ENCODE measurements at regions not wholly inside any gene's neighbourhood (a gene's known extent, or its start where the extent isn't known, plus 50 kb on each side); places are given as distances from the start of the nearest gene placed in this dataset.

DNA sequence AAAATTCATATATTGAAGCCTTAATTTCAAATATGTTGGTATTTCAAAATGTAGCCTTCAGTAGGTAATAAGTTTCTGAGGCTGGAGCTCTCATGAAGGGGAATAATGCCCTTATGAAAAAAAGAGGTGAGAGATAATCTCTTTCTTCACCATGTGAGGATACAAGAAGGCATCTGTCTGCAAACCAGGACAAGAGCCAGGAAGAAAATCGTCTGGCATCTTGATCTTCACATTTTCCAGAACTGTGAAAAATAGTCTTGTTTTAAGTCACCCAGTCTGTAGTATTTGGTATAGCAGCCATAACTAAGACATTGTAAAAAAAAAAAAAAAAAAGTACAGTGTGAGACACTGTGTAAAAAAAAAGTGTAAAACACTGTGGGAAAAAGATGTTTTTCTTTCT, 768.9 kb downstream of the TAF11L14 start:
- H3K27me3 Mint-ChIP-seq (ENCODE audit: low read depth in 3 of 3), result peaks cover 0 to 3% (median 0%) of the 10 kb centered on the region in 3 donors
- no peaks in the 10 kb centered on the region for H3K4me1 Mint-ChIP-seq
- intact Hi-C loops (cut with micrococcal nuclease), result no loop called here
- Histone ChIP-seq H3K27ac (ENCODE audit: low read depth in 1 of 2, low read length in 2 of 2) (no peak overlapping the region), H3K4me3 (replicated peaks in 1 of 3; ENCODE audit: low read depth in 2 of 3, low read length in 3 of 3) (no peak overlapping the region), H3K9ac (ENCODE audit: insufficient read depth, low read length, poor library complexity, severe bottlenecking) (no peak overlapping the region), H3K27me3 (ENCODE audit: control insufficient read depth in 2 of 2, insufficient read depth in 2 of 2, low read length in 2 of 2) (no peaks in the 10 kb centered on the region), H3K36me3 (replicated peaks in 1 of 2; ENCODE audit: control insufficient read depth in 1 of 2, insufficient read depth in 2 of 2, low read length in 2 of 2) (no peaks in the 10 kb centered on the region), H3K4me1 (ENCODE audit: control insufficient read depth in 1 of 2, insufficient read depth in 2 of 2, low read length in 2 of 2) (no peaks in the 10 kb centered on the region), H2AFZ (ENCODE audit: insufficient read depth, low read depth, low read length, poor library complexity, severe bottlenecking) (no peak overlapping the region), H4K20me1 (ENCODE audit: insufficient read depth, low read length) (no peaks in the 10 kb centered on the region), H3K4me2 (replicated peaks; ENCODE audit: extremely low read depth, low read length, poor library complexity, severe bottlenecking) (no peak overlapping the region), H3K9me3 (replicated peaks in 1 of 2; ENCODE audit: control insufficient read depth in 1 of 2, insufficient read depth in 1 of 2, low read length in 2 of 2) (no peaks in the 10 kb centered on the region), H3K79me2 (ENCODE audit: insufficient read depth, low read length) (no peaks in the 10 kb centered on the region)
- 100% methylated on average over 1 of the region's 1 CpG for WGBS (ENCODE audit: insufficient coverage)
- TF ChIP-seq, protein P1, sequence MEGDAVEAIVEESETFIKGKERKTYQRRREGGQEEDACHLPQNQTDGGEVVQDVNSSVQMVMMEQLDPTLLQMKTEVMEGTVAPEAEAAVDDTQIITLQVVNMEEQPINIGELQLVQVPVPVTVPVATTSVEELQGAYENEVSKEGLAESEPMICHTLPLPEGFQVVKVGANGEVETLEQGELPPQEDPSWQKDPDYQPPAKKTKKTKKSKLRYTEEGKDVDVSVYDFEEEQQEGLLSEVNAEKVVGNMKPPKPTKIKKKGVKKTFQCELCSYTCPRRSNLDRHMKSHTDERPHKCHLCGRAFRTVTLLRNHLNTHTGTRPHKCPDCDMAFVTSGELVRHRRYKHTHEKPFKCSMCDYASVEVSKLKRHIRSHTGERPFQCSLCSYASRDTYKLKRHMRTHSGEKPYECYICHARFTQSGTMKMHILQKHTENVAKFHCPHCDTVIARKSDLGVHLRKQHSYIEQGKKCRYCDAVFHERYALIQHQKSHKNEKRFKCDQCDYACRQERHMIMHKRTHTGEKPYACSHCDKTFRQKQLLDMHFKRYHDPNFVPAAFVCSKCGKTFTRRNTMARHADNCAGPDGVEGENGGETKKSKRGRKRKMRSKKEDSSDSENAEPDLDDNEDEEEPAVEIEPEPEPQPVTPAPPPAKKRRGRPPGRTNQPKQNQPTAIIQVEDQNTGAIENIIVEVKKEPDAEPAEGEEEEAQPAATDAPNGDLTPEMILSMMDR (IDR thresholded peaks at IDR 0.05), result no peak
- peaks cover 5 to 16% (median 9%) of the 10 kb centered on the region in 7 donors for H3K9me3 Mint-ChIP-seq
- H3K36me3 Mint-ChIP-seq, result no peaks in the 10 kb centered on the region
- DNase-seq, result no peak
- no peak overlapping the region for H3K27ac Mint-ChIP-seq
- H3K4me3 Mint-ChIP-seq, result no peak overlapping the region

GRCh38 chr5:18403941-18404438, 769.7 kb downstream of the TAF11L14 start:
- Histone ChIP-seq H3K9me3 (replicated peaks in 1 of 2; ENCODE audit: control insufficient read depth in 1 of 2, insufficient read depth in 1 of 2, low read length in 2 of 2) (no peaks in the 10 kb centered on the region), H3K27me3 (ENCODE audit: control insufficient read depth in 2 of 2, insufficient read depth in 2 of 2, low read length in 2 of 2) (no peaks in the 10 kb centered on the region), H3K4me2 (replicated peaks; ENCODE audit: extremely low read depth, low read length, poor library complexity, severe bottlenecking) (no peak overlapping the region), H3K27ac (ENCODE audit: low read depth in 1 of 2, low read length in 2 of 2) (no peak overlapping the region), H4K20me1 (ENCODE audit: insufficient read depth, low read length) (no peaks in the 10 kb centered on the region), H3K36me3 (replicated peaks in 1 of 2; ENCODE audit: control insufficient read depth in 1 of 2, insufficient read depth in 2 of 2, low read length in 2 of 2) (no peaks in the 10 kb centered on the region), H3K9ac (ENCODE audit: insufficient read depth, low read length, poor library complexity, severe bottlenecking) (no peak overlapping the region), H2AFZ (ENCODE audit: insufficient read depth, low read depth, low read length, poor library complexity, severe bottlenecking) (no peak overlapping the region), H3K4me1 (ENCODE audit: control insufficient read depth in 1 of 2, insufficient read depth in 2 of 2, low read length in 2 of 2) (no peaks in the 10 kb centered on the region), H3K79me2 (ENCODE audit: insufficient read depth, low read length) (no peaks in the 10 kb centered on the region), H3K4me3 (replicated peaks in 1 of 3; ENCODE audit: low read depth in 2 of 3, low read length in 3 of 3) (no peak overlapping the region)
- Mint-ChIP-seq H3K27ac (no peak overlapping the region), H3K4me3 (no peak overlapping the region), H3K27me3 (ENCODE audit: low read depth in 3 of 3) (peaks cover 0 to 3% (median 0%) of the 10 kb centered on the region in 3 donors), H3K4me1 (no peaks in the 10 kb centered on the region), H3K36me3 (no peaks in the 10 kb centered on the region), H3K9me3 (peaks cover 5 to 13% (median 9%) of the 10 kb centered on the region in 7 donors)
- whole genome bisulfite sequencing (ENCODE audit: insufficient coverage), result no CpG with 5 or more reads among the region's 3 CpGs
- no peak for DNase-seq
- intact Hi-C loops (cut with micrococcal nuclease), result no loop called here
- TF ChIP-seq, protein P1 (IDR thresholded peaks at IDR 0.05), result no peak

Measured in CD14-positive monocyte (primary cell).